CD14-positive monocyte (primary cell): ENCODE measurements at regions not wholly inside any gene's neighbourhood (a gene's known extent, or its start where the extent isn't known, plus 50 kb on each side); places are given as distances from the start of the nearest gene placed in this dataset.

Source experiments
- DNase-seq, 3 donors: peaks; one replicate each; pipeline ENCODE4 v3.0.0-alpha.2; 2011 to 2022
- H2AFZ ChIP-seq: 2 replicates; pipeline ENCODE4 v1.6.0; 2012; ENCODE audit warnings: mild to moderate bottlenecking, low read depth, low read length, inconsistent platforms; ENCODE audit not compliant: insufficient read depth, poor library complexity, severe bottlenecking
- H3K27ac ChIP-seq, 2 donors: 1 replicate in 1 of 2; 2 replicates in 1 of 2; pipeline ENCODE4 v1.5.1; 2012 to 2013; ENCODE audit warnings: low read length in 2 of 2, control low read depth in 1 of 2, inconsistent platforms in 1 of 2, low read depth in 1 of 2, mild to moderate bottlenecking in 1 of 2
- H3K27me3 ChIP-seq, 2 donors: one replicate each; pipeline versions ENCODE4 v1.6.0 to v1.6.1; 2011 to 2013; ENCODE audit warnings: low read length in 2 of 2; ENCODE audit not compliant: control insufficient read depth in 2 of 2, insufficient read depth in 2 of 2
- H3K36me3 ChIP-seq, 2 donors: replicated peaks in 1 of 2; 1 replicate in 1 of 2; 2 replicates in 1 of 2; pipeline versions ENCODE4 v1.5.1 to v1.6.1; 2012 to 2013; ENCODE audit warnings: low read length in 2 of 2, control low read depth in 1 of 2, inconsistent platforms in 1 of 2, mild to moderate bottlenecking in 1 of 2; ENCODE audit not compliant: insufficient read depth in 2 of 2, control insufficient read depth in 1 of 2
- H3K4me1 ChIP-seq, 2 donors: 1 replicate in 1 of 2; 2 replicates in 1 of 2; pipeline versions ENCODE4 v1.5.1 to v1.6.1; 2012 to 2013; ENCODE audit warnings: low read length in 2 of 2, control low read depth in 1 of 2, inconsistent platforms in 1 of 2, mild to moderate bottlenecking in 1 of 2, moderate library complexity in 1 of 2; ENCODE audit not compliant: insufficient read depth in 2 of 2, control insufficient read depth in 1 of 2
- H3K4me2 ChIP-seq: replicated peaks from 2 replicates; pipeline ENCODE3; 2012; ENCODE audit warnings: low read length, moderate library complexity, mild to moderate bottlenecking; ENCODE audit not compliant: poor library complexity, severe bottlenecking; ENCODE audit errors: extremely low read depth
- H3K4me3 ChIP-seq, 3 experiments: fragments of 200-600 bp in 1 of 3; sonication (generic) in 1 of 3; replicated peaks in 1 of 3; 1 replicate in 2 of 3; 2 replicates in 1 of 3; pipeline ENCODE4 v1.5.1; 2011 to 2013; ENCODE audit warnings: low read length in 3 of 3, mild to moderate bottlenecking in 3 of 3, control low read depth in 2 of 3, low read depth in 2 of 3, inconsistent platforms in 1 of 3, moderate library complexity in 1 of 3
- H3K79me2 ChIP-seq: 2 replicates; pipeline ENCODE4 v1.6.0; 2012; ENCODE audit warnings: mild to moderate bottlenecking, control low read depth, inconsistent platforms, low read length, moderate library complexity; ENCODE audit not compliant: insufficient read depth
- H3K9ac ChIP-seq: 2 replicates; pipeline ENCODE4 v1.6.0; 2017; ENCODE audit warnings: low read length, mild to moderate bottlenecking; ENCODE audit not compliant: insufficient read depth, poor library complexity, severe bottlenecking
- H3K9me3 ChIP-seq, 2 donors: replicated peaks in 1 of 2; 1 replicate in 1 of 2; 2 replicates in 1 of 2; pipeline versions ENCODE4 v1.5.1 to v1.6.1; 2012 to 2013; ENCODE audit warnings: low read length in 2 of 2, control low read depth in 1 of 2; ENCODE audit not compliant: control insufficient read depth in 1 of 2, insufficient read depth in 1 of 2
- H4K20me1 ChIP-seq: 2 replicates; pipeline ENCODE4 v1.6.0; 2012; ENCODE audit warnings: mild to moderate bottlenecking, low read length, control low read depth, moderate library complexity; ENCODE audit not compliant: insufficient read depth
- H3K27ac Mint-ChIP-seq, 7 donors: one replicate each; pipeline ENCODE4 v1.8.0; 2020; ENCODE audit warnings: mild to moderate bottlenecking in 7 of 7, mixed read lengths in 7 of 7, moderate library complexity in 6 of 7, inconsistent platforms in 2 of 7
- H3K27me3 Mint-ChIP-seq, 3 donors: one replicate each; pipeline ENCODE4 v1.8.0; 2021 to 2022; ENCODE audit warnings: low read depth in 3 of 3, mild to moderate bottlenecking in 3 of 3, mixed read lengths in 3 of 3, moderate library complexity in 3 of 3, inconsistent platforms in 1 of 3
- H3K36me3 Mint-ChIP-seq, 2 donors: one replicate each; pipeline ENCODE4 v1.8.0; 2020; ENCODE audit warnings: mixed read lengths in 2 of 2, inconsistent platforms in 1 of 2, mild to moderate bottlenecking in 1 of 2
- H3K4me1 Mint-ChIP-seq: one replicate; pipeline ENCODE4 v1.8.0; 2020; ENCODE audit warnings: mild to moderate bottlenecking, mixed read lengths
- H3K4me3 Mint-ChIP-seq, 2 donors: one replicate each; pipeline ENCODE4 v1.8.0; 2020; ENCODE audit warnings: mild to moderate bottlenecking in 2 of 2, mixed read lengths in 2 of 2, moderate library complexity in 1 of 2
- H3K9me3 Mint-ChIP-seq, 7 donors: one replicate each; pipeline ENCODE4 v1.8.0; 2020 to 2022; ENCODE audit warnings: mixed read lengths in 7 of 7, mild to moderate bottlenecking in 6 of 7, moderate library complexity in 6 of 7, inconsistent platforms in 2 of 7
- CTCF ChIP-seq: fragments of 200-600 bp; IDR thresholded peaks from one replicate; pipeline ENCODE4 v1.8.0; 2022; ENCODE audit warnings: antibody characterized with exemption, mild to moderate bottlenecking
- WGBS: methylation state at CpG from one replicate; pipeline ENCODE4 v1.1.5; 2013; ENCODE audit warnings: missing lambda C conversion rate; ENCODE audit not compliant: insufficient coverage; 5-methylcytosine and 5-hydroxymethylcytosine counted together
- intact Hi-C, 2 donors: fragments of 100-400 bp; cut with micrococcal nuclease; formaldehyde crosslinking; loops; one replicate each; pipeline versions ENCODE4 v1.15.0 to v1.15.1; 2023

GRCh38 chr15:98077186-98077585, 116.7 kb downstream of the ARRDC4 start:
- H3K9ac ChIP-seq = no peak overlapping the region
- no peaks in the 10 kb centered on the region for H3K27me3 ChIP-seq

GRCh38 chr15:98080791-98081190, 120.3 kb downstream of the ARRDC4 start:
- H3K36me3 ChIP-seq = no peaks in the 10 kb centered on the region
- H3K27ac ChIP-seq = no peak overlapping the region
- H3K4me1 Mint-ChIP-seq = peaks cover 22% of the 10 kb centered on the region
- H3K36me3 Mint-ChIP-seq = no peaks in the 10 kb centered on the region
- H3K4me1 ChIP-seq = peaks cover 18 to 20% of the 10 kb centered on the region in 2 donors
- DNase-seq = no peak
- peaks cover 0 to 3% (median 0%) of the 10 kb centered on the region in 7 donors for H3K9me3 Mint-ChIP-seq
- H4K20me1 ChIP-seq = no peaks in the 10 kb centered on the region
- no peak for TF ChIP-seq CTCF
- intact Hi-C loops = loop anchor here in 1 of 2 donors (10.0 kb wide), 1 partner anchor 96 kb away; no protein-coding TSS in a partner anchor
- no peaks in the 10 kb centered on the region for H3K27me3 ChIP-seq
- WGBS = 100% methylated on average over 1 of the region's 2 CpGs
- no peaks in the 10 kb centered on the region for H3K9me3 ChIP-seq
- no peak overlapping the region for H3K4me3 Mint-ChIP-seq
- no peak overlapping the region for H3K4me2 ChIP-seq
- H3K27ac Mint-ChIP-seq = no peak overlapping the region
- no peak overlapping the region for H2AFZ ChIP-seq
- no peaks in the 10 kb centered on the region for H3K79me2 ChIP-seq
- peaks cover 0 to 5% (median 0%) of the 10 kb centered on the region in 3 donors for H3K27me3 Mint-ChIP-seq
- no peak overlapping the region for H3K4me3 ChIP-seq
- no peak overlapping the region for H3K9ac ChIP-seq

More at GRCh38 chr15:98077186-98077585, 116.7 kb downstream of the ARRDC4 start:
- WGBS = no CpG with 5 or more reads among the region's 8 CpGs
- H3K27ac ChIP-seq = no peak overlapping the region
- Mint-ChIP-seq H3K4me1 (peaks cover 52% of the 10 kb centered on the region), H3K36me3 (no peaks in the 10 kb centered on the region), H3K27me3 (no peaks in the 10 kb centered on the region), H3K4me3 (peak overlapping the region in 1 of 2 donors; percentile 84), H3K9me3 (peaks cover 0 to 3% (median 0%) of the 10 kb centered on the region in 7 donors), H3K27ac (peak overlapping the region in 2 of 7 donors; percentile 49 to 63)
- peak overlapping the region; percentile 42 for H3K4me2 ChIP-seq
- no peaks in the 10 kb centered on the region for H3K79me2 ChIP-seq
- peak overlapping the region; percentile 46 for H2AFZ ChIP-seq
- TF ChIP-seq CTCF = no peak
- no peak overlapping the region for H3K4me3 ChIP-seq
- no peaks in the 10 kb centered on the region for H4K20me1 ChIP-seq
- H3K36me3 ChIP-seq = no peaks in the 10 kb centered on the region
- peaks cover 31 to 50% of the 10 kb centered on the region in 2 donors for H3K4me1 ChIP-seq
- intact Hi-C loops = loop anchor here in 1 of 2 donors (10.0 kb wide), 1 partner anchor 82 kb away; no protein-coding TSS in a partner anchor
- DNase-seq = no peak
- H3K9me3 ChIP-seq = no peaks in the 10 kb centered on the region
